Thyroid gland (tissue), 4 donors: ENCODE measurements at regions not wholly inside any gene's neighbourhood (a gene's known extent, or its start where the extent isn't known, plus 50 kb on each side); places are given as distances from the start of the nearest gene placed in this dataset.

Experiments used
- DNase-seq, 2 donors: peaks; one replicate each; pipeline ENCODE4 v3.0.0-alpha.2; 2019
- H3K27ac ChIP-seq, 3 donors: fragments of 200-600 bp; sonication (generic); 1 replicate in 2 of 3; 2 replicates in 1 of 3; pipeline ENCODE4 v1.5.1; 2016 to 2019; ENCODE audit warnings: mild to moderate bottlenecking in 1 of 3, moderate library complexity in 1 of 3
- H3K27me3 ChIP-seq: fragments of 200-600 bp; sonication (generic); one replicate; pipeline ENCODE4 v1.5.1; 2019
- H3K36me3 ChIP-seq, 2 donors: fragments of 200-600 bp; sonication (generic); one replicate each; pipeline ENCODE4 v1.5.1; 2016 to 2019
- H3K4me1 ChIP-seq, 2 donors: fragments of 200-600 bp; sonication (generic); one replicate each; pipeline ENCODE4 v1.5.1; 2017 to 2019
- H3K4me3 ChIP-seq, 3 donors: fragments of 200-600 bp; sonication (generic); replicated peaks in 1 of 3; 1 replicate in 2 of 3; 2 replicates in 1 of 3; pipeline ENCODE4 v1.5.1; 2016; ENCODE audit warnings: mild to moderate bottlenecking in 1 of 3
- H3K9me3 ChIP-seq: fragments of 200-600 bp; sonication (generic); one replicate; pipeline ENCODE4 v1.5.1; 2017
- POLR2A ChIP-seq, 2 donors: fragments of 450-650 bp; IDR thresholded peaks; one replicate each; pipeline ENCODE4 v1.6.1; 2017; ENCODE audit warnings: antibody characterized with exemption in 2 of 2, mild to moderate bottlenecking in 2 of 2, moderate library complexity in 1 of 2
- WGBS, 2 donors: methylation state at CpG; one replicate each; pipeline ENCODE4 v1.1.5; 2017; 5-methylcytosine and 5-hydroxymethylcytosine counted together
- intact Hi-C: fragments of 100-400 bp; cut with DNase I; formaldehyde crosslinking; loops from one replicate; pipeline ENCODE4 v1.15.1; 2023
- TF ChIP-seq, protein P1 (sequence below), 6 experiments: fragments of 200-600 bp in 3 of 6; fragments of 450-650 bp in 3 of 6; sonication (generic) in 3 of 6; IDR thresholded peaks; one replicate each; pipeline ENCODE4 v1.5.1; 2016 to 2019; ENCODE audit warnings: antibody characterized with exemption in 6 of 6, mild to moderate bottlenecking in 2 of 6, inconsistent platforms in 1 of 6, moderate library complexity in 1 of 6

DNA sequence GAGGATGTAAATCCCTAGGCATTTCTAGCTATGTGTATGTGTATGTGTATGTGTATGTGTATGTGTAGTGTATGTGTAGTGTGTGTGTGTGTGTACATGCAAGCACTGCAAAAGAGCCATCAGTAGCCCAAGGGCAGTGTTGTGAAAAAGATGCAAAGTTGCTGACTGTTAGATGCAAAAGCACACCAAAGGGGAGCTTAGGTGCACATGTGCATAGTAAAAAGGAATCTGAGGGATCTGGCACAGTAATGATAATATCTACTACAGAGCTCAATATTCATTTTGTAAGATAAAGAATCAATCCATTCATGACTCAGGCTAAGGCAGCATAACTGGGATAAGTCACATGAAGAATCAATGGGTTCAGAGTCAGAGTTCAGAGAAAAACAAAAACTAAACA lies 80.2 kb downstream of the TMEM47 start:
- no peak for DNase-seq
- Histone ChIP-seq H3K9me3 (no peaks in the 10 kb centered on the region), H3K27ac (no peak overlapping the region), H3K36me3 (no peaks in the 10 kb centered on the region), H3K27me3 (no peaks in the 10 kb centered on the region), H3K4me3 (no peak overlapping the region), H3K4me1 (no peaks in the 10 kb centered on the region)
- intact Hi-C loops, result no loop called here
- TF ChIP-seq, protein P1, sequence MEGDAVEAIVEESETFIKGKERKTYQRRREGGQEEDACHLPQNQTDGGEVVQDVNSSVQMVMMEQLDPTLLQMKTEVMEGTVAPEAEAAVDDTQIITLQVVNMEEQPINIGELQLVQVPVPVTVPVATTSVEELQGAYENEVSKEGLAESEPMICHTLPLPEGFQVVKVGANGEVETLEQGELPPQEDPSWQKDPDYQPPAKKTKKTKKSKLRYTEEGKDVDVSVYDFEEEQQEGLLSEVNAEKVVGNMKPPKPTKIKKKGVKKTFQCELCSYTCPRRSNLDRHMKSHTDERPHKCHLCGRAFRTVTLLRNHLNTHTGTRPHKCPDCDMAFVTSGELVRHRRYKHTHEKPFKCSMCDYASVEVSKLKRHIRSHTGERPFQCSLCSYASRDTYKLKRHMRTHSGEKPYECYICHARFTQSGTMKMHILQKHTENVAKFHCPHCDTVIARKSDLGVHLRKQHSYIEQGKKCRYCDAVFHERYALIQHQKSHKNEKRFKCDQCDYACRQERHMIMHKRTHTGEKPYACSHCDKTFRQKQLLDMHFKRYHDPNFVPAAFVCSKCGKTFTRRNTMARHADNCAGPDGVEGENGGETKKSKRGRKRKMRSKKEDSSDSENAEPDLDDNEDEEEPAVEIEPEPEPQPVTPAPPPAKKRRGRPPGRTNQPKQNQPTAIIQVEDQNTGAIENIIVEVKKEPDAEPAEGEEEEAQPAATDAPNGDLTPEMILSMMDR (IDR thresholded peaks at IDR 0.05), result no peak
- TF ChIP-seq POLR2A (IDR thresholded peaks at IDR 0.05), result no peak

DNA sequence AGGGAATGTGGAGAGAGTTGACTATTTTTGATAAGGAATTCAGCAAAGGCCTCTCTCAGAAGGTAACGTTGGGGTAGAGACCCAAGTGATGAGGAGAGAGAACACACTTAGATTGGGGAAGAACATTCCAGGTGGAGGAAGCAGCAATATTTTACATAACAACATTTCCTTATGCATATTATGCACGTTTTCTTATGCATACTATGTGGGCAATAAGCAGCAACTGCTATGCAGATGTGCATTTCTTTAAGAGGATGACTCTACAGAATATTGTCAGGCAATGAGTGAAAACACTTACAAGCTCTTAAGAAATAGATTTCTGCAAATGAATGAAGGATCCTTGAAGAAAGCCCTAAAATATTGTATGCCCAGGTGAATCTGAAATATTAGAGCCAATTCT lies 91.1 kb downstream of the TMEM47 start:
- no peak for TF ChIP-seq POLR2A (IDR thresholded peaks at IDR 0.05)
- TF ChIP-seq, protein P1 (IDR thresholded peaks at IDR 0.05), result no peak
- WGBS, 2 donors, result 50 to 68% methylated on average over 2 of the region's 2 CpGs
- intact Hi-C loops, result no loop called here
- Histone ChIP-seq H3K27ac (no peak overlapping the region), H3K9me3 (no peaks in the 10 kb centered on the region), H3K4me1 (no peaks in the 10 kb centered on the region), H3K36me3 (no peaks in the 10 kb centered on the region), H3K4me3 (no peak overlapping the region), H3K27me3 (no peaks in the 10 kb centered on the region)
- DNase-seq, result no peak

DNA sequence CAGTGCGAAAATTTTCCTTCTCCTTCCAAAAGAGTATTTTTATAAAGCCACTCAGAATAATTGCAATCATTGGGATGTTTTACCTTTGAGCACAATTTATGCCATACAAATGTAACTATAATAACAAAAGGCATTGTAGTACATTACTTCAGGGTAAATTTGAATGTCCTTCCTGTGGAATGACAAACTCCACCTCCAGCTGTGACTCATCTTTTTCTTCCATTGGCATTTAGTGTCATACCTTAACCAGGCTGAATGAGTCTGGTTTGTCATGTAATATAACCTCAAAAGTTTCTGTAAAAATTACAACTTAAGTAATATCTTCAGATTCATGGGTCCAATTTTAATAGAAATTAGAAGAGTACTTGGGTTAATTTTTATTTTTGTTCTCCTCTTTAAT lies 93.3 kb downstream of the TMEM47 start:
- 83 to 98% methylated on average over 1 of the region's 1 CpG for WGBS, 2 donors
- intact Hi-C loops, result no loop called here

DNA sequence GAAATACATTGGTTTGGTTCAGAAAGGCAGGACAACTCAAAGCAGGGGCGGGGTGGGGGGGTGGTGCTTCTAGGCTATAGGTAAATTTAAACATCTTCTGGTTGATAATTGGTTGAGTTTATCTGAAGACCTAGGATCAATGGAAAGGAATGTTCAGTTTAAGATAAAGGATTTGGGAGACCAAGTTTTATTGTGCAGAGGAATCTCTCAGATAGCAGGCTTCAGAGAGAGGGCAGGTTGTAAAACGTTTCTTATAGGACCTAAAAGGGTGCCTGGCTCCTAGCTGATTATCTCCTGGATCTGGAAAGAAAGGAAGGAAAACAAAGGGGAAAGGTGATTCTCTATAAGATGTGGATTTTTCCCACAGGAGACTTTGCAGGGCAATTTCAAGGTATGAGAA lies 94.0 kb downstream of the TMEM47 start:
- TF ChIP-seq POLR2A (IDR thresholded peaks at IDR 0.05), result no peak
- TF ChIP-seq, protein P1 (IDR thresholded peaks at IDR 0.05), result no peak
- Histone ChIP-seq H3K27ac (no peak overlapping the region), H3K27me3 (no peaks in the 10 kb centered on the region), H3K4me3 (no peak overlapping the region), H3K36me3 (no peaks in the 10 kb centered on the region), H3K4me1 (no peaks in the 10 kb centered on the region), H3K9me3 (no peaks in the 10 kb centered on the region)
- intact Hi-C loops, result no loop called here
- no peak for DNase-seq
- WGBS, 2 donors, result 53 to 63% methylated on average over 2 of the region's 2 CpGs

More for the DNA sequence above, 93.3 kb downstream of the TMEM47 start:
- Histone ChIP-seq H3K36me3 (no peaks in the 10 kb centered on the region), H3K4me1 (no peaks in the 10 kb centered on the region), H3K27me3 (no peaks in the 10 kb centered on the region), H3K9me3 (no peaks in the 10 kb centered on the region), H3K4me3 (no peak overlapping the region), H3K27ac (no peak overlapping the region)
- no peak for DNase-seq
- TF ChIP-seq, protein P1 (IDR thresholded peaks at IDR 0.05), result no peak
- no peak for TF ChIP-seq POLR2A (IDR thresholded peaks at IDR 0.05)

DNA sequence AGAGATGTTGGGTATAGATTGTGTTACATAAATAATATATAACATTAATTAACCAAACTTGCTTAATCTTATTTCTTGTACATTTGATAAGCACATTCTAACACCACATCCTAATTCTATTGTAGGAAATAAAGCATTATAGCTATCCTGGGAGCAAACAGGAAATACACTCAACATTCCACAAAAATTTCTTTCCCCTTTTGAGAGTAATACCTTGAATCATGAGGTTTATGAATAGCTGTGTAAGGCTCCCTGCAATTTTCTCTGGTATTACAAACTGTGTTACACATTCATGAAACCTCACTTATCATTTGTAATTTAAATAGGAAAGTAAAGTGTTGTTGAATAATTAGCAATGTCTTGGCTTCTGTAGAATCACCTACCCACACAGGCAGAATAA lies 95.1 kb downstream of the TMEM47 start:
- TF ChIP-seq, protein P1 (IDR thresholded peaks at IDR 0.05), result no peak
- no peak for TF ChIP-seq POLR2A (IDR thresholded peaks at IDR 0.05)
- intact Hi-C loops, result no loop called here

More for the DNA sequence above, 95.1 kb downstream of the TMEM47 start:
- no peak for DNase-seq
- no peaks in the 10 kb centered on the region for H3K27me3 ChIP-seq
- H3K36me3 ChIP-seq, result no peaks in the 10 kb centered on the region
- no peak overlapping the region for H3K4me3 ChIP-seq
- H3K4me1 ChIP-seq, result no peaks in the 10 kb centered on the region
- H3K9me3 ChIP-seq, result no peaks in the 10 kb centered on the region
- H3K27ac ChIP-seq, result no peak overlapping the region
